GM12878 (cell line): ENCODE measurements at regions not wholly inside any gene's neighbourhood (a gene's known extent, or its start where the extent isn't known, plus 50 kb on each side); places are given as distances from the start of the nearest gene placed in this dataset.
"Not testable (repeated sequence)": the region's sequence is repeated elsewhere in the genome, so short reads cannot be mapped to it uniquely, and the experiment has no call there.

Experiments used
- ATAC-seq: fragments of 200-7000 bp; cut with Tn5 transposase; 3 replicates; pipeline ENCODE4 v1.9.1; 2020; ENCODE audit warnings: mild to moderate bottlenecking, moderate library complexity
- BruUV-seq: library from RNA; stranded (reverse); fragments of 400-500 nt; replicated peaks from 2 replicates; lab custom pipeline; 2021; lab: Mats Ljungman, UMichigan
- CTCF ChIA-PET: fragments of 300-600 bp; sonication (Branson Sonifier 250); formaldehyde crosslinking; extraction: SDS; loops from one replicate; lab custom pipeline; 2021; ENCODE audit warnings: inconsistent platforms; lab: Yijun Ruan, JAX
- POLR2A ChIA-PET: fragments of 350-600 bp; formaldehyde crosslinking; extraction: SDS; loops from one replicate; lab custom pipeline; 2021; ENCODE audit warnings: inconsistent platforms; lab: Charles Lee
- RAD21 ChIA-PET: fragments of 300-600 bp; sonication (Branson Sonifier 250); formaldehyde crosslinking; loops from one replicate; lab custom pipeline; 2023; ENCODE audit warnings: antibody characterized with exemption; ENCODE audit not compliant: unreplicated experiment; lab: Charles Lee
- SMC1A ChIA-PET: fragments of 300-600 bp; sonication (Branson Sonifier 250); formaldehyde crosslinking; loops from one replicate; lab custom pipeline; 2023; ENCODE audit not compliant: unreplicated experiment, uncharacterized antibody; lab: Charles Lee
- DNase-seq: peaks from one replicate; pipeline ENCODE4 v3.0.0-alpha.2; 2011; ENCODE audit warnings: low read depth, low spot score
- FAIRE-seq: peaks from 3 replicates; lab custom pipeline; 2011; peaks lifted over from hg19 to GRCh38; lab: Jason Lieb, UNC
- H2AFZ ChIP-seq: 2 replicates; pipeline ENCODE4 v1.6.0; 2011; ENCODE audit warnings: low read depth, low read length, control low read depth; ENCODE audit not compliant: control insufficient read depth
- H3K27ac ChIP-seq: 2 replicates; pipeline ENCODE4 v1.5.1; 2011; ENCODE audit warnings: control low read depth; ENCODE audit not compliant: control insufficient read depth, insufficient read depth
- H3K27me3 ChIP-seq, 2 experiments: replicated peaks in 1 of 2; 2 replicates each; pipeline versions ENCODE4 v1.6.0 to v1.6.1; 2011; ENCODE audit warnings: low read length in 1 of 2; ENCODE audit not compliant: control insufficient read depth in 2 of 2, insufficient read depth in 2 of 2
- H3K36me3 ChIP-seq, 2 experiments: 2 replicates each; pipeline ENCODE4 v1.5.1; 2011; ENCODE audit warnings: low read length in 1 of 2; ENCODE audit not compliant: control insufficient read depth in 2 of 2, insufficient read depth in 2 of 2
- H3K4me1 ChIP-seq: 2 replicates; pipeline ENCODE4 v1.6.1; 2011; ENCODE audit warnings: mild to moderate bottlenecking, low read length, moderate library complexity, mixed read lengths; ENCODE audit not compliant: control insufficient read depth, insufficient read depth
- H3K4me2 ChIP-seq: 2 replicates; pipeline ENCODE4 v1.6.0; 2011; ENCODE audit warnings: control low read depth; ENCODE audit not compliant: control insufficient read depth, insufficient read depth
- H3K4me3 ChIP-seq: fragments of 200-600 bp; sonication (generic); 2 replicates; pipeline ENCODE4 v1.5.1; 2016
- H3K79me2 ChIP-seq: 2 replicates; pipeline ENCODE4 v1.6.0; 2011; ENCODE audit warnings: low read length; ENCODE audit not compliant: control insufficient read depth, insufficient read depth
- H3K9ac ChIP-seq: 2 replicates; pipeline ENCODE4 v1.8.0; 2011; ENCODE audit warnings: low read length, control low read depth, mixed read lengths; ENCODE audit not compliant: control insufficient read depth, insufficient read depth
- H3K9me3 ChIP-seq: replicated peaks from 3 replicates; pipeline ENCODE4 v1.5.1; 2011; ENCODE audit warnings: mild to moderate bottlenecking, low read length; ENCODE audit not compliant: control insufficient read depth, insufficient read depth
- H4K20me1 ChIP-seq: 2 replicates; pipeline ENCODE4 v1.6.0; 2011; ENCODE audit not compliant: control insufficient read depth, insufficient read depth
- BCL11A ChIP-seq: IDR thresholded peaks from 2 replicates; pipeline ENCODE4 v1.6.1; 2011; ENCODE audit warnings: low read depth, low read length
- BRCA1 ChIP-seq: IDR thresholded peaks from 2 replicates; pipeline ENCODE4 v1.6.1; 2011; ENCODE audit warnings: low read depth, low read length, improper control_type of control experiment
- CHD2 ChIP-seq: IDR thresholded peaks from 2 replicates; pipeline ENCODE4 v1.6.1; 2011; ENCODE audit warnings: low read depth, low read length, improper control_type of control experiment, borderline replicate concordance
- MXI1 ChIP-seq: fragments of 150-350 bp; IDR thresholded peaks from 2 replicates; pipeline ENCODE4 v1.6.1; 2011; ENCODE audit warnings: low read depth, mild to moderate bottlenecking, inconsistent platforms, low read length, improper control_type of control experiment
- STAT3 ChIP-seq: IDR thresholded peaks from 2 replicates; pipeline ENCODE4 v1.6.1; 2011; ENCODE audit warnings: low read depth, low read length, improper control_type of control experiment
- WGBS: methylation state at CpG from one replicate; pipeline ENCODE4 v1.1.6; 2016; ENCODE audit warnings: low lambda C conversion rate; ENCODE audit not compliant: insufficient replicate concordance, insufficient coverage; ENCODE audit errors: missing lambda C conversion rate; 5-methylcytosine and 5-hydroxymethylcytosine counted together
- in situ Hi-C: fragments of 300-500 bp; cut with MboI; formaldehyde crosslinking; loops from 9 replicates; pipeline ENCODE4 v1.14.3; 2018; ENCODE audit warnings: mixed read lengths
- intact Hi-C: fragments of 100-400 bp; cut with micrococcal nuclease; formaldehyde crosslinking; loops from one replicate; pipeline ENCODE4 v1.14.2; 2022; ENCODE audit not compliant: unreplicated experiment
- TF ChIP-seq, protein P1 (sequence below): fragments of 450-650 bp; IDR thresholded peaks from 2 replicates; pipeline ENCODE4 v1.6.1; 2017; ENCODE audit warnings: mild to moderate bottlenecking, low read depth, inconsistent platforms; ENCODE audit not compliant: poor library complexity, severe bottlenecking

- H3K4me1 ChIP-seq, SMC1A ChIA-PET, H3K9me3 ChIP-seq, ATAC-seq, H3K4me2 ChIP-seq, H3K27me3 ChIP-seq, H2AFZ ChIP-seq, H3K79me2 ChIP-seq, BruUV-seq, H3K9ac ChIP-seq, RAD21 ChIA-PET, H3K4me3 ChIP-seq, DNase-seq, H4K20me1 ChIP-seq, FAIRE-seq, CTCF ChIA-PET, H3K27ac ChIP-seq, H3K36me3 ChIP-seq, POLR2A ChIA-PET, in situ Hi-C loops, intact Hi-C loops: not testable (repeated sequence)
- WGBS, result 4% methylated on average over 5 of the region's 5 CpGs
Observed at GRCh38 chr1:37214305-37214704, 180.0 kb upstream of the GRIK3 start.

DNA sequence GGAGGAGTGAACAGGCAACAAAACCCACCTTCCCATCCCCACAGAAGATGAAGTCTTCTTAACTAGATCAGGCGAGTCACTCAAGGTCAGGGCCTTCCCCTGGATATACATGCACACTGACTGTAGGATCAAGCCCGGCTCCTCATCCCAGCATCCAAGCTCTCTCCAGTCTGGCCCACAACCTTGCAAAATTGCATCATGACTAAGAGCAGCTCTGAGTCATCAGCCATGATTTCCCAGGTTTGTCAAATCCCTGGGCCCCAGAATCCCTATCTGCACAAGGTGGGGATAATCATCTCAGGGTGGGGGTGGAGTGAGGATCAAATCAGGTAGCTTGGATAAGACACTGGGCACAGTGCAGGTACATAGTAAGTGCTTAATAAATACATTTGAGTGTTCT, 199.3 kb upstream of the GRIK3 start:
- peaks cover 0 to 4% of the 10 kb centered on the region in 2 experiments; a peak in 2 of 4 replicates for H3K27me3 ChIP-seq
- in situ Hi-C loops (no loop called here), intact Hi-C loops (no loop called here)
- H4K20me1 ChIP-seq, result no peaks in the 10 kb centered on the region; the same call in 1 of the 2 replicates
- ChIA-PET CTCF (no interaction called here), RAD21 (no interaction called here), SMC1A (interaction anchor here (0.6 kb wide), 1 partner anchor 438 kb away, joined by 3 read pairs; no protein-coding TSS in a partner anchor), POLR2A (no interaction called here)
- no peak overlapping the region for H3K27ac ChIP-seq
- H3K4me1 ChIP-seq, result 0 out of 2 replicates have a peak, but pooled peaks cover 2% of the 10 kb centered on the region
- no peak overlapping the region for H2AFZ ChIP-seq
- no peak for TF ChIP-seq STAT3
- TF ChIP-seq, protein P1, sequence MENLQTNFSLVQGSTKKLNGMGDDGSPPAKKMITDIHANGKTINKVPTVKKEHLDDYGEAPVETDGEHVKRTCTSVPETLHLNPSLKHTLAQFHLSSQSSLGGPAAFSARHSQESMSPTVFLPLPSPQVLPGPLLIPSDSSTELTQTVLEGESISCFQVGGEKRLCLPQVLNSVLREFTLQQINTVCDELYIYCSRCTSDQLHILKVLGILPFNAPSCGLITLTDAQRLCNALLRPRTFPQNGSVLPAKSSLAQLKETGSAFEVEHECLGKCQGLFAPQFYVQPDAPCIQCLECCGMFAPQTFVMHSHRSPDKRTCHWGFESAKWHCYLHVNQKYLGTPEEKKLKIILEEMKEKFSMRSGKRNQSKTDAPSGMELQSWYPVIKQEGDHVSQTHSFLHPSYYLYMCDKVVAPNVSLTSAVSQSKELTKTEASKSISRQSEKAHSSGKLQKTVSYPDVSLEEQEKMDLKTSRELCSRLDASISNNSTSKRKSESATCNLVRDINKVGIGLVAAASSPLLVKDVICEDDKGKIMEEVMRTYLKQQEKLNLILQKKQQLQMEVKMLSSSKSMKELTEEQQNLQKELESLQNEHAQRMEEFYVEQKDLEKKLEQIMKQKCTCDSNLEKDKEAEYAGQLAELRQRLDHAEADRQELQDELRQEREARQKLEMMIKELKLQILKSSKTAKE, result no peak
- TF ChIP-seq BCL11A, result no peak
- TF ChIP-seq BRCA1, result no peak
- no peak for TF ChIP-seq CHD2
- no peak for TF ChIP-seq MXI1
- no peak for ATAC-seq
- no peak overlapping the region for H3K9ac ChIP-seq
- H3K36me3 ChIP-seq, result no peaks in the 10 kb centered on the region
- no peaks in the 10 kb centered on the region for H3K79me2 ChIP-seq
- BruUV-seq, result no TSS peak
- FAIRE-seq, result no peak
- WGBS, result 16% methylated on average over 2 of the region's 2 CpGs
- H3K4me2 ChIP-seq, result no peak overlapping the region
- no peaks in the 10 kb centered on the region; the same call in 2 of the 3 replicates for H3K9me3 ChIP-seq
- H3K4me3 ChIP-seq, result no peak overlapping the region
- no peak for DNase-seq
